Astrocyte of the spinal cord (primary cell): ENCODE measurements at regions not wholly inside any gene's neighbourhood (a gene's known extent, or its start where the extent isn't known, plus 50 kb on each side); places are given as distances from the start of the nearest gene placed in this dataset.

ENCODE experiments used
- DNase-seq: peaks from one replicate; pipeline ENCODE4 v3.0.0; 2011; ENCODE audit warnings: low read depth, low spot score
- H3K4me3 ChIP-seq: 2 replicates; pipeline ENCODE4 v1.5.1; 2011; ENCODE audit warnings: low read depth, mild to moderate bottlenecking, low read length, moderate library complexity
- CTCF ChIP-seq: IDR thresholded peaks from 2 replicates; pipeline ENCODE4 v1.5.1; 2012; ENCODE audit warnings: low read depth, mild to moderate bottlenecking, low read length, inconsistent platforms
- in situ Hi-C: cut with HindIII; loops from 2 replicates; pipeline ENCODE4 v1.10.0; 2017; ENCODE audit warnings: low sequenced_read_pairs

- in situ Hi-C loops = no loop called here
- no peak for TF ChIP-seq CTCF
- no peak for DNase-seq
- H3K4me3 ChIP-seq = no peak overlapping the region
Observed at GRCh38 chr3:88362428-88362827, 212.7 kb downstream of the C3orf38 start.

- DNase-seq = no peak
- H3K4me3 ChIP-seq = no peak overlapping the region
- in situ Hi-C loops = no loop called here
- no peak for TF ChIP-seq CTCF
Observed at GRCh38 chr3:88364926-88365325, 215.2 kb downstream of the C3orf38 start.

GRCh38 chr3:88369337-88369736 is 219.6 kb downstream of the C3orf38 start:
- no peak for DNase-seq
- no peak for TF ChIP-seq CTCF
- H3K4me3 ChIP-seq = no peak overlapping the region
- in situ Hi-C loops = no loop called here

- H3K4me3 ChIP-seq = no peak overlapping the region
- in situ Hi-C loops = no loop called here
- TF ChIP-seq CTCF = no peak
- DNase-seq = no peak
Observed at GRCh38 chr3:88369767-88370166, 220.0 kb downstream of the C3orf38 start.

- no peak for TF ChIP-seq CTCF
Observed at GRCh38 chr3:88385090-88385489, 235.3 kb downstream of the C3orf38 start.

GRCh38 chr3:88398581-88398980 is 248.8 kb downstream of the C3orf38 start:
- in situ Hi-C loops = no loop called here
- no peak overlapping the region for H3K4me3 ChIP-seq
- DNase-seq = no peak
- TF ChIP-seq CTCF = no peak

More at GRCh38 chr3:88385090-88385489, 235.3 kb downstream of the C3orf38 start:
- no peak overlapping the region for H3K4me3 ChIP-seq
- in situ Hi-C loops = no loop called here
- DNase-seq = no peak

GRCh38 chr3:88403319-88403718 is 253.6 kb downstream of the C3orf38 start:
- in situ Hi-C loops = no loop called here
- TF ChIP-seq CTCF = no peak

More at GRCh38 chr3:88403319-88403718, 253.6 kb downstream of the C3orf38 start:
- H3K4me3 ChIP-seq = no peak overlapping the region
- no peak for DNase-seq
